Medulla oblongata (tissue), 1 donor: ENCODE measurements at regions not wholly inside any gene's neighbourhood (a gene's known extent, or its start where the extent isn't known, plus 50 kb on each side); places are given as distances from the start of the nearest gene placed in this dataset.

Experiments
- DNase-seq: peaks from one replicate; pipeline ENCODE4 v3.0.0-alpha.2; 2015; ENCODE audit errors: extremely low spot score

GRCh38 chr5:71945436-71945835 lies 161.8 kb upstream of the MAP1B start:
- no peak for DNase-seq

GRCh38 chr5:71946343-71947030 lies 160.8 kb upstream of the MAP1B start:
- no peak for DNase-seq

- DNase-seq = no peak
Measured at GRCh38 chr5:71948206-71948605, 159.1 kb upstream of the MAP1B start.

- peak; percentile 5 for DNase-seq
Measured at GRCh38 chr5:71949772-71950171, 157.5 kb upstream of the MAP1B start.

GRCh38 chr5:71953866-71954265 lies 153.4 kb upstream of the MAP1B start:
- no peak for DNase-seq

- DNase-seq = no peak
Measured at GRCh38 chr5:71954329-71954728, 152.9 kb upstream of the MAP1B start.

- DNase-seq = no peak
Measured at GRCh38 chr5:71955723-71956122, 151.6 kb upstream of the MAP1B start.

GRCh38 chr5:71957292-71957898 lies 149.9 kb upstream of the MAP1B start:
- no peak for DNase-seq

GRCh38 chr5:71960195-71960594 lies 147.1 kb upstream of the MAP1B start:
- no peak for DNase-seq

GRCh38 chr5:71961786-71962185 lies 145.5 kb upstream of the MAP1B start:
- no peak for DNase-seq

GRCh38 chr5:71969460-71969859 lies 137.8 kb upstream of the MAP1B start:
- no peak for DNase-seq

- no peak for DNase-seq
Measured at GRCh38 chr5:71971862-71972261, 135.4 kb upstream of the MAP1B start.

GRCh38 chr5:71972777-71973473 lies 134.3 kb upstream of the MAP1B start:
- no peak for DNase-seq

GRCh38 chr5:71973563-71973962 lies 133.7 kb upstream of the MAP1B start:
- no peak for DNase-seq

- DNase-seq = no peak
Measured at GRCh38 chr5:71974165-71974564, 133.1 kb upstream of the MAP1B start.

- DNase-seq = no peak
Measured at GRCh38 chr5:71974622-71975021, 132.7 kb upstream of the MAP1B start.

GRCh38 chr5:71976449-71976848 lies 130.8 kb upstream of the MAP1B start:
- DNase-seq = no peak

- no peak for DNase-seq
Measured at GRCh38 chr5:71977311-71977710, 130.0 kb upstream of the MAP1B start.

- DNase-seq = no peak
Measured at GRCh38 chr5:71978216-71978615, 129.1 kb upstream of the MAP1B start.

GRCh38 chr5:71982717-71983395 lies 124.4 kb upstream of the MAP1B start:
- DNase-seq = no peak

- DNase-seq = no peak
Measured at GRCh38 chr5:71986101-71986500, 121.2 kb upstream of the MAP1B start.

- DNase-seq = no peak
Measured at GRCh38 chr5:71988808-71989207, 118.5 kb upstream of the MAP1B start.

- DNase-seq = no peak
Measured at GRCh38 chr5:71993600-71993999, 113.7 kb upstream of the MAP1B start.
